EL (cell line): ENCODE measurements at regions not wholly inside any gene's neighbourhood (a gene's known extent, or its start where the extent isn't known, plus 50 kb on each side); places are given as distances from the start of the nearest gene placed in this dataset.

ENCODE experiments used
- DNase-seq: peaks from one replicate; pipeline ENCODE4 v3.0.0-alpha.2; 2016

- DNase-seq = no peak
These were observed 62.8 kb upstream of the KDM7A start for GRCh38 chr7:140239653-140239935.

DNA sequence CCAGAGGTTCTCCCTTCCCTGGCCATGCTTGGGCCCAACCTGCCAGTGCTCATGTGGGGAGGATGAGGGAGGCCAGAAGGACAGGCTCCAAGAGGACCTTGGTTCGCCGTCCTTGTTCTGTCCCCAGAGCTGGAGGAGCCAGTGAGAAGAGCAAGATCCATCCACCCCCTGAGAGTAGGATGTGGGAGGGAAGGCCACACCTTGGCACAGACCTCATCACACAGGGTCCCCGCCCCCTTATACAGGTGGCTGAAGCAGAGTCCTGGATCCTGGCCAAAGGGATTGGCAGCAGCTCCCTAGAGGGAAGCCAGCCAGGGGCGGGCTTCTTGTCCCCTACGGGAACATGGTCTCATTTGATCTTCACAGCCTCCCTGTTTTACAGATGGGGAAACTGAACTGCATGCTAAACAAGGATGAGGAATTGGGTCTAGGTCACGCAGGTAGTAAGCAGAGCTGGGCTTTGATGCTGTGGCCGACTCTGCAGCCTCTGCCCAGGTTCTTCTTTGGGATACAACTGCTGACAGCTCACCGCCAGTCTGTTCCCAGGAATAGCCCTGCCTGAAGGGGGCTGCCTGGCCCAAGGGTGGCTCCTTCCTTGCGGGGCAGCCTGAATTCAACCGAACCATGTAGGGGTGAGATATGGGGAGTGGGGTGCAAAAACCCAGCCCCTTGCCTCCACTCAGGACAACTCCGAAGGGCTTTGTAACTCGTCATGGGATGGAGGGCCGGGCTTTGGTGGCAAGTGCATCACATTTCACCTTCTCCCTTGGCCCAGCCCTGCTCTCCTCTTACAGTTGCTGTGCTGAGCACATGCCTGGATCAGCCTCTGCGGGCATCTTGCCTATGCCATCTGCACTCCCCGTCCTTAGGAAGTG is 62.2 kb upstream of the KDM7A start:
- DNase-seq = no peak

- no peak for DNase-seq
These were observed 60.6 kb upstream of the KDM7A start for GRCh38 chr7:140237390-140237789.

GRCh38 chr7:140236626-140237025 is 59.8 kb upstream of the KDM7A start:
- no peak for DNase-seq

- no peak for DNase-seq
These were observed 58.3 kb upstream of the KDM7A start for GRCh38 chr7:140235114-140235513.

- no peak for DNase-seq
These were observed 56.5 kb upstream of the KDM7A start for GRCh38 chr7:140232957-140233917.

DNA sequence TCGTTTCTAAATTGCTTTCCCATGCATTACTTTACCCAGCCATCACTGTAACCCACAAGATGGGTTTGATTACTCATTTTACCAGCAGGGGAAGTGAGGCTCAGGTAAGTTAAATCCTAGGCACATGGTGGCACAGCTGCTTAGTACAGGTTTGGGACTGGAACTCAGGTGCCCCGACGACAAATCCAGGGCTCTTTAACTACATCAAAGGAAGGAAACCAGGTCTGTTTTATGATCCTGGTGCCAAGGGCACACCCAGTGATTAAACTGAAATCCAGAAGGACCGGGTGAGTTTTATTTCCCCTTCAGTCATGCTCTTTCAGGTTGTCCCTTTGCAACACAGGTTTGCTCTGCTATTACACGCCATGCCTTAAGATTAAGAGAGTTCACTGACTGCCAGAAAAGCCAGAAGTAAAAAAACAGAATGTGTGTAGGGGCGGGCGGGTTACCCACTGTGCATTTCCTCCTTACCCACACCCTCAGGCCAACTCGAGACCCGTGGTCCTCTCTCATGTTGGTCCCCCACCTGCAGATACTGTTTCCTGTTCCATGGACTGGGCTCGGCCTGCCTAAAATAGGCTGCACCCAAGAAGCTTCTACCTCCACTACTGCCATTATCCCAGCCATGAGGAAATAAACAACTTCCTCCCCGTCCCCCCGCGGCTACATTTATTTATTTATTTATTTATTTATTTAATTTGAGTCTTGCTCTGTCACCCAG is 55.1 kb upstream of the KDM7A start:
- DNase-seq = no peak

DNA sequence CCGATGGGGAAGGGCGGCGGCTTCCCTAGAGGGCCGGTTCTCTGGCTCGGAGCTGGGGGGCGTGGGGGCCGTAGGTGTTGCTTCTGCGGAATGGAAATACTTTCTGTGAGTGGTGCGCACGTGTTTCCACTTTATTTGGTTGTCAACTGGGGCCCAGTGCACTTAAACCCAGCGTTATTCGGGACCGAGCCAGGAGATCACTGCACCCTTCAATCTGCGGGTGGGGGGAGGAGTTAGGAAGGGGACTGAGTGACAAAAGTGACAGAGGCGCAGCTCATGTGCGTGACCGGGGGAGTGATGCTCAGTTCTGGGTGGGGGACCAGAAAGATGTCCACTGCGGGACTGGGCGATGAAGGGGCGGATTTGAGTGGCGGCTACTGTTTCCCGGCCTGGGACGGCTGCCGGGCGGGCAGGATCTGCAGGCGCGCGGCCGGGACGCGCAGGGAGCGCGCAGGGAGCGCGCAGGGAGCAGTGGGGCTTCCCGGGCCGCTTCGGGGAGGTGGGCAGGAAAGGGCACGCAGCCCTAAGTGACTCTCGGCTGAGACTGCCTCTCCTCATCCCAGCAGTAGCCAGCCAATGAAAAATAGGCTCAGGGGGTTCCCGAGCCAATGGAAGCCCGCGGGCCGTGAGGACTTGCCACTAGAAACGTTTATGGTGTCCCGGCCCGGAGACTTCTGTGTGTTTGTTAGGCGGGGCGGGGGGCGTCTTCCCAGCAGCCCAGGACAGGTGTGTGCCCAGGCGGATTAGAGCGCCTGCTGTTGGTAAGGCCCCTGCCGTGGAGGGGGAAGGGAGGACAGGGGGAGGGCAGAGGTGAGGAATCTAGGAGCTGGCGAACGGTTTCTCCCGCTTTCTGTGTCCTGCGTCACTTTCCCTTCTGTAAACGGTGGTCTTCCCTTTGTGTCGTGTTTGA is 54.3 kb upstream of the KDM7A start:
- DNase-seq = peak; percentile 54

GRCh38 chr7:140230516-140230860 is 53.7 kb upstream of the KDM7A start:
- peak; percentile 31 for DNase-seq

GRCh38 chr7:140229591-140230515 is 53.1 kb upstream of the KDM7A start:
- DNase-seq = no peak

DNA sequence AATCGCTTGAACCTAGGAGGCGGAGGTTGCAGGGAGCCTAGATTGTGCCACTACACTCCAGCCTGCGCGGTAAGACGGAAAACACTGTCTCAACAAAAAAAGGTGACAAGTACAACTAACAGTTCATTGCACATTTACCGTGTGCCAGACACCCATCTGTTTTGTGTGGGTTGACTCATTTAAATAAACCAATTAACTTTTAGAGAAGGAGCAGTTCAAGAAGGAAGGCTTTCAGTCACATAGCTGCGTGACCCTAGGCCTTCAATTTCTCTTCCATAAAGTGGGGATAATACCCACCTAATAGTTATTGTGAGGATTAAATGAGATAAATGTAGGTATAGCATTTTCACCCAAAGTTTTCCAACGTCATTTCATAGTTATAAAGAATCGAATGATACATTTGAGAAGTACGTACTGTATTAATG is 52.3 kb upstream of the KDM7A start:
- DNase-seq = no peak
